Fibroblast of pulmonary artery (primary cell): ENCODE measurements at regions not wholly inside any gene's neighbourhood (a gene's known extent, or its start where the extent isn't known, plus 50 kb on each side); places are given as distances from the start of the nearest gene placed in this dataset.
A peak's percentile ranks its signal among the peaks of the same experiment; 100 is the strongest.

ENCODE experiments used
- DNase-seq: peaks from one replicate; pipeline ENCODE4 v3.0.0-alpha.2; 2010; ENCODE audit warnings: low read depth
- H3K4me3 ChIP-seq: replicated peaks from 2 replicates; pipeline ENCODE4 v1.5.1; 2011; ENCODE audit warnings: low read depth, mild to moderate bottlenecking, control low read depth, low read length, moderate library complexity
- CTCF ChIP-seq: IDR thresholded peaks from 2 replicates; pipeline ENCODE4 v1.5.1; 2011; ENCODE audit warnings: mild to moderate bottlenecking, control low read depth, low read length, inconsistent platforms; ENCODE audit errors: missing control alignments

GRCh38 chr13:74977498-74977897 is 504.5 kb downstream of the TBC1D4 start:
- TF ChIP-seq CTCF, result no peak
- no peak for DNase-seq
- H3K4me3 ChIP-seq, result no peak overlapping the region

- no peak for TF ChIP-seq CTCF
- DNase-seq, result no peak
- H3K4me3 ChIP-seq, result no peak overlapping the region
Observed at GRCh38 chr13:74975111-74975510, 506.9 kb downstream of the TBC1D4 start.

GRCh38 chr13:74973935-74974879 is 507.8 kb downstream of the TBC1D4 start:
- TF ChIP-seq CTCF, result no peak
- no peak overlapping the region for H3K4me3 ChIP-seq
- DNase-seq, result no peak

- no peak overlapping the region for H3K4me3 ChIP-seq
- TF ChIP-seq CTCF, result no peak
- DNase-seq, result no peak
Observed at GRCh38 chr13:74969419-74969818, 512.5 kb downstream of the TBC1D4 start.

- no peak for TF ChIP-seq CTCF
- H3K4me3 ChIP-seq, result no peak overlapping the region
- peak; percentile 78 for DNase-seq
Observed at GRCh38 chr13:74966814-74967424, 515.0 kb downstream of the TBC1D4 start.

GRCh38 chr13:74966275-74966674 is 515.7 kb downstream of the TBC1D4 start:
- no peak overlapping the region for H3K4me3 ChIP-seq
- no peak for TF ChIP-seq CTCF
- no peak for DNase-seq
